RKO (cell line): ENCODE measurements at regions not wholly inside any gene's neighbourhood (a gene's known extent, or its start where the extent isn't known, plus 50 kb on each side); places are given as distances from the start of the nearest gene placed in this dataset.
"Not testable (repeated sequence)": the region's sequence is repeated elsewhere in the genome, so short reads cannot be mapped to it uniquely, and the experiment has no call there.

Experiments
- DNase-seq: peaks from one replicate; pipeline ENCODE4 v3.0.0-alpha.2; 2016; ENCODE audit warnings: low spot score

- no peak for DNase-seq
Measured at GRCh38 chr5:106698169-106698568, 972.6 kb downstream of the EFNA5 start.

- DNase-seq: peak; percentile 56
Measured at GRCh38 chr5:106691701-106692100, 979.0 kb downstream of the EFNA5 start.

- no peak for DNase-seq
Measured at GRCh38 chr5:106690585-106690984, 980.2 kb downstream of the EFNA5 start.

- DNase-seq: no peak
Measured at GRCh38 chr5:106680330-106680729, 990.4 kb downstream of the EFNA5 start.

- DNase-seq: no peak
Measured at GRCh38 chr5:106677057-106677456, 993.7 kb downstream of the EFNA5 start.

GRCh38 chr5:106675687-106676086 lies 995.0 kb downstream of the EFNA5 start:
- DNase-seq: no peak

GRCh38 chr5:106673941-106674340 lies 996.8 kb downstream of the EFNA5 start:
- no peak for DNase-seq

- DNase-seq: no peak
Measured at GRCh38 chr5:106661866-106662265, 1008.9 kb downstream of the EFNA5 start.

- DNase-seq: no peak
Measured at GRCh38 chr5:106660681-106661080, 1010.1 kb downstream of the EFNA5 start.

GRCh38 chr5:106658150-106658549 lies 1012.6 kb downstream of the EFNA5 start:
- no peak for DNase-seq

GRCh38 chr5:106656821-106657220 lies 1013.9 kb downstream of the EFNA5 start:
- no peak for DNase-seq

- no peak for DNase-seq
Measured at GRCh38 chr5:106649031-106649430, 1021.7 kb downstream of the EFNA5 start.

GRCh38 chr5:106648401-106648800 lies 1022.3 kb downstream of the EFNA5 start:
- DNase-seq: no peak

GRCh38 chr5:106646106-106646505 lies 1024.6 kb downstream of the EFNA5 start:
- no peak for DNase-seq

- peak; percentile 12 for DNase-seq
Measured at GRCh38 chr5:106640511-106640910, 1030.2 kb downstream of the EFNA5 start.

- no peak for DNase-seq
Measured at GRCh38 chr5:106639488-106639887, 1031.2 kb downstream of the EFNA5 start.

- DNase-seq: no peak
Measured at GRCh38 chr5:106637275-106637674, 1033.5 kb downstream of the EFNA5 start.

GRCh38 chr5:106634375-106634774 lies 1036.4 kb downstream of the EFNA5 start:
- DNase-seq: no peak

- no peak for DNase-seq
Measured at GRCh38 chr5:106633825-106634224, 1036.9 kb downstream of the EFNA5 start.

GRCh38 chr5:106628456-106628855 lies 1042.3 kb downstream of the EFNA5 start:
- not testable (repeated sequence) for DNase-seq

GRCh38 chr5:106610041-106610440 lies 1060.7 kb downstream of the EFNA5 start:
- no peak for DNase-seq

GRCh38 chr5:106601620-106602019 lies 1069.1 kb downstream of the EFNA5 start:
- no peak for DNase-seq

GRCh38 chr5:106600803-106601202 lies 1069.9 kb downstream of the EFNA5 start:
- DNase-seq: no peak

- DNase-seq: no peak
Measured at GRCh38 chr5:106595864-106596263, 1074.9 kb downstream of the EFNA5 start.

- DNase-seq: no peak
Measured at GRCh38 chr5:106584268-106584667, 1086.5 kb downstream of the EFNA5 start.
